ENCODE measurements at regions not wholly inside any gene's neighbourhood (a gene's known extent, or its start where the extent isn't known, plus 50 kb on each side); places are given as distances from the start of the nearest gene placed in this dataset.

DNA sequence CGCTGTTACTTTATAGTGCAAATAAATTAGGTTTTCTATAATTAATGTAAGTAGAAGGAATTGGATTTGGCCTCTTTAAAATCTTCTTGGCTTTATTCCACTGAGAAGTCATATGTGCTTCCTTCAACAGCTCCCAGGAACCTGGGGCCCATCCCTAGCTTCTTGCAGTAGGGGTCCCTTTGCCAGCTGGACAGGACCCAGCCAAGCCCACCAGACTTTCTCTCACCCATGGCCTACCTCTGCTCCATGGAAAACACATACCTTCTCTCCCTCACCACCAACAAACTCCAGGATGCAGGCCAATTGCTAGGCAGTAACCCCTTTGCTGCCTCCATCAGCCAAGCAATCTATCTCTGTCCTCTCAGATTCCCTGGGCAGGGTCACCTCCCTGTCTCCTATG, 84.0 kb downstream of the RSL24D1 start:
- Histone ChIP-seq H3K4me1 (no peaks in the 10 kb centered on the region), H3K36me3 (no peaks in the 10 kb centered on the region), H3K27me3 (no peaks in the 10 kb centered on the region), H3K4me3 (no peak overlapping the region), H3K27ac (no peak overlapping the region), H3K9me3 (no peaks in the 10 kb centered on the region)
- TF ChIP-seq, protein P1, sequence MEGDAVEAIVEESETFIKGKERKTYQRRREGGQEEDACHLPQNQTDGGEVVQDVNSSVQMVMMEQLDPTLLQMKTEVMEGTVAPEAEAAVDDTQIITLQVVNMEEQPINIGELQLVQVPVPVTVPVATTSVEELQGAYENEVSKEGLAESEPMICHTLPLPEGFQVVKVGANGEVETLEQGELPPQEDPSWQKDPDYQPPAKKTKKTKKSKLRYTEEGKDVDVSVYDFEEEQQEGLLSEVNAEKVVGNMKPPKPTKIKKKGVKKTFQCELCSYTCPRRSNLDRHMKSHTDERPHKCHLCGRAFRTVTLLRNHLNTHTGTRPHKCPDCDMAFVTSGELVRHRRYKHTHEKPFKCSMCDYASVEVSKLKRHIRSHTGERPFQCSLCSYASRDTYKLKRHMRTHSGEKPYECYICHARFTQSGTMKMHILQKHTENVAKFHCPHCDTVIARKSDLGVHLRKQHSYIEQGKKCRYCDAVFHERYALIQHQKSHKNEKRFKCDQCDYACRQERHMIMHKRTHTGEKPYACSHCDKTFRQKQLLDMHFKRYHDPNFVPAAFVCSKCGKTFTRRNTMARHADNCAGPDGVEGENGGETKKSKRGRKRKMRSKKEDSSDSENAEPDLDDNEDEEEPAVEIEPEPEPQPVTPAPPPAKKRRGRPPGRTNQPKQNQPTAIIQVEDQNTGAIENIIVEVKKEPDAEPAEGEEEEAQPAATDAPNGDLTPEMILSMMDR (IDR thresholded peaks at IDR 0.05) = no peak
- DNase-seq (no peak), ATAC-seq (no peak)
- intact Hi-C loops (cut with DNase I) = no loop called here

DNA sequence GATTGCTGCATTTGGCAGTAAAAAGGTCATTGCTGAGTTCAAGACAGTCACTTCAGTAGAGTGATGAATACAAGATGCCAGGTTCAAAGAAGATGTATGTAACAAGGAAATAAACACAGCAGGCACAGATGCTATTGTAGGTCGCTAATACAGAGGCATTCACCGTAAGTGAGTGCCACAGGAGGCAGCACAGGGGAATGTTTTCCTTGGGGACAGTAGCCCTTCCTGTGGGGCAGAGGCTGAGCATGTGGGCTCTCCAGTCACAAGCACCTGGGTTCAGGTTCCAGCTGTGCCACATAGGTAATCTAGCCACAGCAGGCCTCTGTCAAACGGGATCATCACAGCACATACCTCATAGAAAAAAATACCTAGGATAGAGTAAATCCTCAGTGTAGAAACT, 86.3 kb downstream of the RSL24D1 start:
- H3K4me3 ChIP-seq = no peak overlapping the region
- no peaks in the 10 kb centered on the region for H3K36me3 ChIP-seq
- no peaks in the 10 kb centered on the region for H3K27me3 ChIP-seq
- ATAC-seq (no peak), DNase-seq (no peak)
- TF ChIP-seq, protein P1 (IDR thresholded peaks at IDR 0.05) = no peak
- no peaks in the 10 kb centered on the region for H3K9me3 ChIP-seq
- H3K27ac ChIP-seq = no peak overlapping the region
- H3K4me1 ChIP-seq = no peaks in the 10 kb centered on the region
- intact Hi-C loops (cut with DNase I) = no loop called here

DNA sequence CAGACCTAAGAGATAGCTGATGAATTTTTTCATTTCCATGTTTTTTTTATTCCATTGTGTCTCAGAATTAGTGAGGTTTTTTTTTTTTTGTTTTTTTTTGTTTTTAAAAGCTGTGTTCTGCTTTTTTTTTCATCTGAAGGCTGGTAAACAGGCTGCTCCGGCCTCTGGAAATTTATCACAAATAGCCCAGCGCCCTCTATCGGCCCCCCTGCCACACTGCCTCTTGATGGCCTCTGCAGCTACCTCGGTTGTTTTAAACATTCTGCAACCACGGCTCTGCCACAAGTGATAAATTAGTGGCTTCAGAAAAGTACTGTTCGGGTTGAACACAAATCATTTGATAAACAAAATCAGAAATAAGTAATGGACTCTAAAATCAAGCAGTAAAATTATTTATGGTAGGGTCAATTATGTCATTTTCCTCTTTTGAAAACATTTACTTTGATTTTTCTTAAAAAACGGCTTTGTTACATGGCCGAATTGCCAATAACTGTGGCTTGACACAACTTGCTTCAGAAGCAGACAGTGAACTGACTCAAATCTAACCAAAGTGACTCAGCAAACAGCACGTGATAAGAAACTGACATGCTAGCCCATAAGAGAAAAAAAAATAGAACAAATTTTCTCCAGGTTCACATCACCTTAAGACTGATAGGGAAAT, 87.8 kb downstream of the RSL24D1 start:
- peak; percentile 91 for ATAC-seq
- H3K27me3 ChIP-seq = no peaks in the 10 kb centered on the region
- H3K27ac ChIP-seq = no peak overlapping the region
- H3K9me3 ChIP-seq = no peaks in the 10 kb centered on the region
- intact Hi-C loops (cut with DNase I) = no loop called here
- H3K4me1 ChIP-seq = no peaks in the 10 kb centered on the region
- TF ChIP-seq, protein P1 (IDR thresholded peaks at IDR 0.05) = peak; percentile 41 to 65
- peak; percentile 53 to 83 (median 64) for DNase-seq
- no peak overlapping the region for H3K4me3 ChIP-seq
- no peaks in the 10 kb centered on the region for H3K36me3 ChIP-seq

DNA sequence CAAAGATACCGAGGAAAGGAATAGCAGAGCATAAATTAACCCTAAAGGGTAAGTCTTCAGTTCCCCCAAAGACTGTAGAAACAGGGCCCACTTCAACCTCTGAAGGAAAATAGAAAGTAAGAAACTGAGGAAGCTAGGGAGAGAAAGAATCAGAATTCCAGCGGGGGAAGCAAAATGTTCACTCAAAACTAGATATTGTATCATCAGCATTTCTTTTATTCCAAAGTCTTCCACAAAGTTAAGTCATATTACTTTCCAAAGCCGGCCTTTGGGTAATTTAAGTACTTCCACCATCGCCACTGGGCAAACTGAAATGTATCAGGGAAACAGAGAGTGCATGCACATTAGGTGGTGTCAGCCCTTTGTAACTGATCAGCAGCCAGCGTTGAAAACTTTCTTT, 88.3 kb downstream of the RSL24D1 start:
- no peak overlapping the region for H3K27ac ChIP-seq
- ATAC-seq (no peak), DNase-seq (no peak)
- no peaks in the 10 kb centered on the region for H3K9me3 ChIP-seq
- no peak overlapping the region for H3K4me3 ChIP-seq
- H3K36me3 ChIP-seq = no peaks in the 10 kb centered on the region
- H3K4me1 ChIP-seq = no peaks in the 10 kb centered on the region
- TF ChIP-seq, protein P1 (IDR thresholded peaks at IDR 0.05) = no peak
- intact Hi-C loops (cut with DNase I) = no loop called here
- no peaks in the 10 kb centered on the region for H3K27me3 ChIP-seq

DNA sequence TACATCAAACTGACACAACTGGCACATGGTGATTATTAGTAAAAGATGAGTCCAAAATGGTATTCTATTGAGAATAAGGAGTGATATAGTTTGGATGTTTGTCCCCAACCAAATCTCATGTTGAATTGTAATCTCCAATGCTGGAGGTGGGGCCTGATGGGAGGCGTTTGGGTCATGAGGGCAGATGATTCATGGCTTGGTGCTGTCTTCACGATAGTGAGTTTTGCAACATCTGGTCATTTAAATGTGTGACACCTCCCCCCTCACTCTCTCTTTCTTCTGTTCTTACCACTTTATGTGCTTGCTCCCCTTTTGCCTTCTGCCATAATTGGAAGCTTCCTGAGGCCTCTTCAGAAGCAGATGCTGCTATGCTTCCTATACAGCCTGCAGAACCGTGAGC, 90.6 kb downstream of the RSL24D1 start:
- DNase-seq (no peak), ATAC-seq (no peak)
- H3K27me3 ChIP-seq = no peaks in the 10 kb centered on the region
- no peaks in the 10 kb centered on the region for H3K9me3 ChIP-seq
- TF ChIP-seq, protein P1 (IDR thresholded peaks at IDR 0.05) = no peak
- no peaks in the 10 kb centered on the region for H3K36me3 ChIP-seq
- no peak overlapping the region for H3K27ac ChIP-seq
- H3K4me1 ChIP-seq = no peaks in the 10 kb centered on the region
- intact Hi-C loops (cut with DNase I) = no loop called here
- H3K4me3 ChIP-seq = no peak overlapping the region
